CD4-positive, CD25-positive, alpha-beta regulatory T cell (primary cell): ENCODE measurements at regions not wholly inside any gene's neighbourhood (a gene's known extent, or its start where the extent isn't known, plus 50 kb on each side); places are given as distances from the start of the nearest gene placed in this dataset.

Experiments used
- ATAC-seq, 2 donors: fragments of 150-1000 bp; cut with Tn5 transposase; one replicate each; pipeline ENCODE4 v1.10.0; 2021; ENCODE audit warnings: low read depth in 2 of 2, moderate number of reproducible peaks in 2 of 2, moderate library complexity in 1 of 2
- DNase-seq, 3 donors: peaks; one replicate each; pipeline versions ENCODE4 v3.0.0 to v3.0.0-alpha.2; 2012 to 2022; ENCODE audit warnings: mixed read lengths in 1 of 3
- H3K27ac ChIP-seq: one replicate; pipeline ENCODE4 v1.7.0; 2013; ENCODE audit warnings: mild to moderate bottlenecking, low read length; ENCODE audit not compliant: insufficient read depth, poor library complexity, severe bottlenecking
- H3K27me3 ChIP-seq: one replicate; pipeline ENCODE4 v1.7.0; 2013; ENCODE audit warnings: low read length; ENCODE audit not compliant: control insufficient read depth, insufficient read depth
- H3K36me3 ChIP-seq: one replicate; pipeline ENCODE4 v1.7.0; 2013; ENCODE audit warnings: mild to moderate bottlenecking, low read length, moderate library complexity; ENCODE audit not compliant: control insufficient read depth, insufficient read depth
- H3K4me1 ChIP-seq: 2 replicates; pipeline ENCODE4 v1.7.0; 2013; ENCODE audit warnings: mild to moderate bottlenecking, low read length; ENCODE audit not compliant: insufficient read depth, control insufficient read depth, poor library complexity, severe bottlenecking
- H3K4me3 ChIP-seq: one replicate; pipeline ENCODE4 v1.7.0; 2013; ENCODE audit warnings: low read depth, mild to moderate bottlenecking, low read length, moderate library complexity
- H3K9me3 ChIP-seq, 2 experiments: 1 replicate in 1 of 2; 2 replicates in 1 of 2; pipeline ENCODE4 v1.7.0; 2013; ENCODE audit warnings: low read length in 2 of 2, mild to moderate bottlenecking in 1 of 2, moderate library complexity in 1 of 2; ENCODE audit not compliant: control insufficient read depth in 2 of 2
- H3K27ac Mint-ChIP-seq, 3 donors: one replicate each; pipeline ENCODE4 v1.8.0; 2020 to 2022; ENCODE audit warnings: mild to moderate bottlenecking in 3 of 3, mixed read lengths in 3 of 3, moderate library complexity in 2 of 3
- H3K27me3 Mint-ChIP-seq: one replicate; pipeline ENCODE4 v1.8.0; 2022; ENCODE audit warnings: mild to moderate bottlenecking, mixed read lengths
- H3K36me3 Mint-ChIP-seq: one replicate; pipeline ENCODE4 v1.8.0; 2020; ENCODE audit warnings: mixed read lengths
- H3K4me1 Mint-ChIP-seq, 4 donors: one replicate each; pipeline ENCODE4 v1.8.0; 2020 to 2022; ENCODE audit warnings: mixed read lengths in 4 of 4, mild to moderate bottlenecking in 1 of 4
- H3K4me3 Mint-ChIP-seq, 4 donors: one replicate each; pipeline ENCODE4 v1.8.0; 2020 to 2022; ENCODE audit warnings: mild to moderate bottlenecking in 4 of 4, mixed read lengths in 4 of 4, moderate library complexity in 3 of 4
- H3K9me3 Mint-ChIP-seq, 7 donors: one replicate each; pipeline ENCODE4 v1.8.0; 2020 to 2022; ENCODE audit warnings: mixed read lengths in 7 of 7, mild to moderate bottlenecking in 3 of 7, moderate library complexity in 2 of 7

GRCh38 chr2:146659976-146660375 lies 1184.9 kb upstream of the ACVR2A start:
- H3K9me3 ChIP-seq = no peaks in the 10 kb centered on the region
- ATAC-seq (no peak), DNase-seq (no peak)
- no peak overlapping the region for H3K4me3 ChIP-seq
- Mint-ChIP-seq H3K27ac (no peak overlapping the region), H3K9me3 (peaks cover 0 to 2% (median 0%) of the 10 kb centered on the region in 7 donors), H3K36me3 (no peaks in the 10 kb centered on the region), H3K4me3 (no peak overlapping the region), H3K4me1 (no peaks in the 10 kb centered on the region), H3K27me3 (no peaks in the 10 kb centered on the region)
- no peak overlapping the region for H3K27ac ChIP-seq
- H3K27me3 ChIP-seq = no peaks in the 10 kb centered on the region
- no peaks in the 10 kb centered on the region for H3K36me3 ChIP-seq
- H3K4me1 ChIP-seq = no peaks in the 10 kb centered on the region

GRCh38 chr2:146652311-146652710 lies 1192.5 kb upstream of the ACVR2A start:
- H3K27ac ChIP-seq = no peak overlapping the region
- H3K4me1 Mint-ChIP-seq = no peaks in the 10 kb centered on the region

GRCh38 chr2:146651361-146651760 lies 1193.5 kb upstream of the ACVR2A start:
- ATAC-seq = no peak
- Histone ChIP-seq H3K36me3 (no peaks in the 10 kb centered on the region), H3K4me1 (no peaks in the 10 kb centered on the region), H3K9me3 (no peaks in the 10 kb centered on the region), H3K4me3 (no peak overlapping the region), H3K27ac (no peak overlapping the region), H3K27me3 (no peaks in the 10 kb centered on the region)
- Mint-ChIP-seq H3K27ac (no peak overlapping the region), H3K36me3 (no peaks in the 10 kb centered on the region), H3K4me3 (no peak overlapping the region), H3K4me1 (no peaks in the 10 kb centered on the region), H3K27me3 (no peaks in the 10 kb centered on the region), H3K9me3 (peaks cover 0 to 7% (median under 1%) of the 10 kb centered on the region in 7 donors)
- no peak for DNase-seq

More at GRCh38 chr2:146652311-146652710, 1192.5 kb upstream of the ACVR2A start:
- Mint-ChIP-seq H3K27me3 (no peaks in the 10 kb centered on the region), H3K4me3 (no peak overlapping the region), H3K9me3 (peaks cover 0 to 7% (median 0%) of the 10 kb centered on the region in 7 donors), H3K36me3 (no peaks in the 10 kb centered on the region), H3K27ac (no peak overlapping the region)
- no peaks in the 10 kb centered on the region for H3K4me1 ChIP-seq
- ATAC-seq (no peak), DNase-seq (no peak)
- no peaks in the 10 kb centered on the region for H3K36me3 ChIP-seq
- H3K27me3 ChIP-seq = no peaks in the 10 kb centered on the region
- no peaks in the 10 kb centered on the region for H3K9me3 ChIP-seq
- no peak overlapping the region for H3K4me3 ChIP-seq

- Mint-ChIP-seq H3K36me3 (no peaks in the 10 kb centered on the region), H3K9me3 (peaks cover 0 to 14% (median 7%) of the 10 kb centered on the region in 7 donors), H3K4me1 (no peaks in the 10 kb centered on the region), H3K4me3 (no peak overlapping the region), H3K27me3 (no peaks in the 10 kb centered on the region), H3K27ac (no peak overlapping the region)
- ATAC-seq = no peak
- no peaks in the 10 kb centered on the region for H3K4me1 ChIP-seq
- H3K4me3 ChIP-seq = no peak overlapping the region
- H3K36me3 ChIP-seq = no peaks in the 10 kb centered on the region
- H3K27ac ChIP-seq = no peak overlapping the region
- DNase-seq = no peak
- no peaks in the 10 kb centered on the region for H3K9me3 ChIP-seq
- H3K27me3 ChIP-seq = no peaks in the 10 kb centered on the region
These were observed 1202.8 kb upstream of the ACVR2A start for GRCh38 chr2:146642066-146642465.

- no peak overlapping the region for H3K4me3 Mint-ChIP-seq
- Histone ChIP-seq H3K4me1 (no peaks in the 10 kb centered on the region), H3K9me3 (no peaks in the 10 kb centered on the region), H3K27me3 (no peaks in the 10 kb centered on the region), H3K4me3 (no peak overlapping the region), H3K36me3 (no peaks in the 10 kb centered on the region), H3K27ac (no peak overlapping the region)
- H3K4me1 Mint-ChIP-seq = no peaks in the 10 kb centered on the region
- H3K36me3 Mint-ChIP-seq = no peaks in the 10 kb centered on the region
- H3K27ac Mint-ChIP-seq = no peak overlapping the region
- ATAC-seq (no peak), DNase-seq (no peak)
- peaks cover 0 to 6% (median 1%) of the 10 kb centered on the region in 7 donors for H3K9me3 Mint-ChIP-seq
- H3K27me3 Mint-ChIP-seq = no peaks in the 10 kb centered on the region
These were observed 1210.4 kb upstream of the ACVR2A start for GRCh38 chr2:146634230-146635097.

- Histone ChIP-seq H3K9me3 (no peaks in the 10 kb centered on the region), H3K27me3 (no peaks in the 10 kb centered on the region), H3K4me1 (no peaks in the 10 kb centered on the region), H3K27ac (no peak overlapping the region), H3K36me3 (no peaks in the 10 kb centered on the region), H3K4me3 (no peak overlapping the region)
- H3K4me1 Mint-ChIP-seq = no peaks in the 10 kb centered on the region
- H3K27ac Mint-ChIP-seq = no peak overlapping the region
- H3K4me3 Mint-ChIP-seq = no peak overlapping the region
- H3K9me3 Mint-ChIP-seq = peaks cover 0 to 6% (median 1%) of the 10 kb centered on the region in 7 donors
- H3K36me3 Mint-ChIP-seq = no peaks in the 10 kb centered on the region
- no peak for ATAC-seq
- no peak for DNase-seq
- H3K27me3 Mint-ChIP-seq = no peaks in the 10 kb centered on the region
These were observed 1211.7 kb upstream of the ACVR2A start for GRCh38 chr2:146633159-146633558.

- Histone ChIP-seq H3K9me3 (no peaks in the 10 kb centered on the region), H3K4me1 (no peaks in the 10 kb centered on the region), H3K27me3 (no peaks in the 10 kb centered on the region), H3K36me3 (no peaks in the 10 kb centered on the region), H3K27ac (no peak overlapping the region), H3K4me3 (no peak overlapping the region)
- Mint-ChIP-seq H3K9me3 (peaks cover 0 to 6% (median 1%) of the 10 kb centered on the region in 7 donors), H3K36me3 (no peaks in the 10 kb centered on the region), H3K27ac (no peak overlapping the region), H3K27me3 (no peaks in the 10 kb centered on the region), H3K4me1 (no peaks in the 10 kb centered on the region), H3K4me3 (no peak overlapping the region)
- no peak for ATAC-seq
- DNase-seq = no peak
These were observed 1212.1 kb upstream of the ACVR2A start for GRCh38 chr2:146632707-146633106.
